HL-60 (cell line): ENCODE measurements at regions not wholly inside any gene's neighbourhood (a gene's known extent, or its start where the extent isn't known, plus 50 kb on each side); places are given as distances from the start of the nearest gene placed in this dataset.

Experiments
- DNase-seq, 2 experiments: peaks; one replicate each; pipeline ENCODE4 v3.0.0-alpha.2; 2010 to 2020; ENCODE audit warnings: low read depth in 1 of 2, low spot score in 1 of 2
- H3K27ac ChIP-seq: fragments of 250-450 bp; sonication (Bioruptor Pico); replicated peaks from 2 replicates; pipeline ENCODE4 v1.5.1; 2020; ENCODE audit warnings: mild to moderate bottlenecking, moderate library complexity
- H3K27me3 ChIP-seq: fragments of 250-450 bp; sonication (Bioruptor Pico); 2 replicates; pipeline ENCODE4 v1.5.1; 2021; ENCODE audit warnings: mild to moderate bottlenecking, moderate library complexity; ENCODE audit not compliant: insufficient read depth, poor library complexity, severe bottlenecking
- H3K4me3 ChIP-seq: replicated peaks from 2 replicates; pipeline ENCODE4 v1.5.1; 2011; ENCODE audit warnings: mild to moderate bottlenecking, control low read depth, low read length; ENCODE audit not compliant: insufficient read depth
- CTCF ChIP-seq: IDR thresholded peaks from one replicate; pipeline ENCODE4 v1.5.1; 2011; ENCODE audit warnings: low read length, control low read depth, inconsistent platforms; ENCODE audit not compliant: insufficient read depth
- GABPA ChIP-seq: IDR thresholded peaks from 2 replicates; pipeline ENCODE4 v1.6.1; 2012; ENCODE audit warnings: low read depth
- POLR2AphosphoS5 ChIP-seq: IDR thresholded peaks from 2 replicates; pipeline ENCODE4 v1.6.1; 2012; ENCODE audit warnings: low read depth
- SPI1 ChIP-seq: IDR thresholded peaks from 2 replicates; pipeline ENCODE4 v1.6.1; 2012; ENCODE audit warnings: low read depth, mild to moderate bottlenecking, borderline replicate concordance
- TF ChIP-seq, protein P1 (sequence below): IDR thresholded peaks from 2 replicates; pipeline ENCODE4 v1.6.1; 2012; ENCODE audit warnings: low read depth; ENCODE audit not compliant: insufficient replicate concordance

DNA sequence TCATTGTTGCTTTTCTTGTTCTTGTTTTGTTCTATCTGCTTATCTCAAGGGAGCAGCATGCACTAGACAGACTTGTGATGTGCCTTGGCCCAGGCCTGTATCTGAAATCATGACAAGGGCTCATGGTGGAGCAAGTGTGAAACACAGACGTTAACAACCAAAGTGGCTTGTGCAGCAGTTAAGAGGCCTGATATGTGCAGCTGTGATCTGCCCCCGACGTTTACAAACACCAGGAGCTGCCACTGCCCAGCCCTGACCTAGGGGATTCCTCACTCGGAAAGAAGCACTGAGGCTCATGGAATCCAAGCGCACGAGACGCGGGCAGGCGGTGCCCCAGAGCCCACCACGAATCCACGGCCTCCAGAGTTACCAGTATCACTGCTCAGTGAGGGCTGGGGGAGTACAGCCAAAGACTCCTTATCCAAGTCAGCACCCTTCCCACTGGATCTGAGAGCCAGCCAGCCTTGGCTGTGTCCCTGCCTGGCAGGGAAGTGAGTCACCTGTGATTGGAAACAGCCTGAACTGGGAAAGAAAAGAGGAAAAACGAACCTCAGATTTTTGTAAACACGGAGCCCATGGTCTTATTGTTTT, 62.3 kb upstream of the SNTG2 start:
- Histone ChIP-seq H3K4me3 (no peak overlapping the region), H3K27ac (no peak overlapping the region), H3K27me3 (no peaks in the 10 kb centered on the region)
- no peak for DNase-seq
- TF ChIP-seq, protein P1, sequence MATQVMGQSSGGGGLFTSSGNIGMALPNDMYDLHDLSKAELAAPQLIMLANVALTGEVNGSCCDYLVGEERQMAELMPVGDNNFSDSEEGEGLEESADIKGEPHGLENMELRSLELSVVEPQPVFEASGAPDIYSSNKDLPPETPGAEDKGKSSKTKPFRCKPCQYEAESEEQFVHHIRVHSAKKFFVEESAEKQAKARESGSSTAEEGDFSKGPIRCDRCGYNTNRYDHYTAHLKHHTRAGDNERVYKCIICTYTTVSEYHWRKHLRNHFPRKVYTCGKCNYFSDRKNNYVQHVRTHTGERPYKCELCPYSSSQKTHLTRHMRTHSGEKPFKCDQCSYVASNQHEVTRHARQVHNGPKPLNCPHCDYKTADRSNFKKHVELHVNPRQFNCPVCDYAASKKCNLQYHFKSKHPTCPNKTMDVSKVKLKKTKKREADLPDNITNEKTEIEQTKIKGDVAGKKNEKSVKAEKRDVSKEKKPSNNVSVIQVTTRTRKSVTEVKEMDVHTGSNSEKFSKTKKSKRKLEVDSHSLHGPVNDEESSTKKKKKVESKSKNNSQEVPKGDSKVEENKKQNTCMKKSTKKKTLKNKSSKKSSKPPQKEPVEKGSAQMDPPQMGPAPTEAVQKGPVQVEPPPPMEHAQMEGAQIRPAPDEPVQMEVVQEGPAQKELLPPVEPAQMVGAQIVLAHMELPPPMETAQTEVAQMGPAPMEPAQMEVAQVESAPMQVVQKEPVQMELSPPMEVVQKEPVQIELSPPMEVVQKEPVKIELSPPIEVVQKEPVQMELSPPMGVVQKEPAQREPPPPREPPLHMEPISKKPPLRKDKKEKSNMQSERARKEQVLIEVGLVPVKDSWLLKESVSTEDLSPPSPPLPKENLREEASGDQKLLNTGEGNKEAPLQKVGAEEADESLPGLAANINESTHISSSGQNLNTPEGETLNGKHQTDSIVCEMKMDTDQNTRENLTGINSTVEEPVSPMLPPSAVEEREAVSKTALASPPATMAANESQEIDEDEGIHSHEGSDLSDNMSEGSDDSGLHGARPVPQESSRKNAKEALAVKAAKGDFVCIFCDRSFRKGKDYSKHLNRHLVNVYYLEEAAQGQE = no peak
- TF ChIP-seq CTCF (no peak), POLR2AphosphoS5 (no peak), SPI1 (no peak), GABPA (no peak)

DNA sequence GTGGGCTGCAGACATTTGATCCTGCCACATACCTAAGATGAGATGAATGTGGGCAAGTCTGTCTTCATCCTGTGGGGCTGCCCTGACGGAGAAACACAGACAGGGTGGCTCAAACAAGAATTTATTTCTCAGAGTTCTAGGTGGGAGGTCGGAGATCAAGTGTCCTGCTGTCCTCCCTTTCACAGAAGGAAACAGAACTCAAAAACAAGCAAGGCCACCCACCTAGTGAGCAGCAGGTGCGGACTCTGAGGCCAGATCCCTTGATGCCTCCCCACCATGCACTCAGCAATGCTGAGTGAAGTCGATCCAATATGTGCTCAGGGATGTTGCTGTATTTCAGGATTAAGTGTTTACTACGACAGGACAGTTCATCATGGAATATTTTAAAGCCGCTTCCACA, 63.0 kb upstream of the SNTG2 start:
- H3K4me3 ChIP-seq = no peak overlapping the region
- TF ChIP-seq SPI1 = no peak
- DNase-seq = no peak
- no peak overlapping the region for H3K27ac ChIP-seq
- H3K27me3 ChIP-seq = no peaks in the 10 kb centered on the region

- Histone ChIP-seq H3K27ac (no peak overlapping the region), H3K4me3 (no peak overlapping the region), H3K27me3 (no peaks in the 10 kb centered on the region)
- no peak for TF ChIP-seq SPI1
- TF ChIP-seq GABPA = no peak
- TF ChIP-seq, protein P1 = no peak
- no peak for TF ChIP-seq POLR2AphosphoS5
- no peak for DNase-seq
Measured at GRCh38 chr2:886072-887022, 64.3 kb upstream of the SNTG2 start.

GRCh38 chr2:885230-886071, 65.2 kb upstream of the SNTG2 start:
- H3K27ac ChIP-seq = no peak overlapping the region
- TF ChIP-seq GABPA (no peak), POLR2AphosphoS5 (no peak), CTCF (no peak), SPI1 (no peak)
- TF ChIP-seq, protein P1 = no peak
- no peak overlapping the region for H3K4me3 ChIP-seq
- no peaks in the 10 kb centered on the region for H3K27me3 ChIP-seq
- no peak for DNase-seq
